ENCODE measurements at regions not wholly inside any gene's neighbourhood (a gene's known extent, or its start where the extent isn't known, plus 50 kb on each side); places are given as distances from the start of the nearest gene placed in this dataset.

DNA sequence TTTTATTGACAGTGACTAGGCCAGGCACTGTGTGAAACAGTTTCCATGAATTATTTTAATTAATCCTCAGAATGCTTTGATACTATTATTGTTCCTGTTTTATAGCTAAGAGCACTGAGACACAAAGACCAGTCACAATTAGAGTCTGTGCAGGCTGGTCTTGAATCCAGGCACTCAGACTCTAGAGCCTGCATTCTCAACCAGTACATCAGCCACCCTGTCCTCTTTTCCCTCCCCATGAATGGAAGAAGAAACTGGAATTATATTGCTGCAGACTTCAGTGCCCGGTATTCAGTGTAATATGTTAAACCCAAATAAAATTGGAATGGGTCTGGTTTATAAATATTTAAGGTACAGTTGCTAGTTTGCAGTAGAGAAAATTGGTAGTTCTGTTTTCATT is 303.0 kb upstream of the RGS6 start:
- ATAC-seq, result no peak
- no peak for FAIRE-seq

DNA sequence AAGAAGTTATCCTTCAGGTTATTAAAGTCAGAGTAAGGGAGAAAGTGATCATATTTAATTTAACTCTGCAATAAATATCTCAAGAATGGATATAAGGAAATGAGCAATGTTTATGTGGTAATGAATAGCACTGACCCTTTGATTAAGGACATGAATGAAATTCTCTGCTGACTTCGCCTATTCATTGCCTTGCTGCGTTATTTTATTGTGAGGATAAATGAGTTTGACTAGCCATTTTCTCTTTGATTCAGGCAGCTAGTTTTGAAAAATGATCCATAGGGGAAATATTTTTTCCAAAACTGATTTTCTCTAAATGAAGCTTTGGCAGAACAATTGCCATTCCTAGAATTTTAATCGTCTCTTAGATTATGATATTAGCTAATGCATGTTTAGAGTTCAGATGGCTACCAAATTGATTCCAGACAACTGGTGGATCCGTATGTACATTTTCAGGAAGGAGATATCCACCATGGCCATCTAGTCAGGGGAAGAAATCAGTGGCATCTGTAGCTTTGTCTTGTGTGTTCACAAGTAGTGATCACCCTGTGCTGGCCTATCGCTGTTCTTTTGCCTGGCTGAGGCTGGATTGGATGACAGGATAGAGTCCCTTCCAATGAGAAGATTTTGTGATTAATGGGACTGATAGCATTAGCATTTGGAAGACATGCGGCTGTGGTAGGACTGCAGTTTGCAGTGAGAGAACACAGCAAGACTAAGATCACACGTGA is 302.3 kb upstream of the RGS6 start:
- Histone ChIP-seq H3K79me2 (ENCODE audit: control insufficient read depth, insufficient read depth, low read length) (no peaks in the 10 kb centered on the region), H3K27ac (ENCODE audit: extremely low read depth, low read depth, low read length) (no peak overlapping the region), H3K4me1 (replicated peaks in 1 of 2; ENCODE audit: control insufficient read depth in 2 of 2, insufficient read depth in 2 of 2, low read length in 2 of 2) (no peaks in the 10 kb centered on the region), H2AFZ (ENCODE audit: low read depth, low read length) (no peak overlapping the region), H3K4me2 (ENCODE audit: insufficient read depth, low read length) (no peak overlapping the region), H3K27me3 (ENCODE audit: control insufficient read depth in 2 of 2, insufficient read depth in 2 of 2, low read length in 2 of 2) (no peaks in the 10 kb centered on the region), H3K4me3 (no peak overlapping the region), H4K20me1 (replicated peaks; ENCODE audit: control insufficient read depth, insufficient read depth, low read length) (no peaks in the 10 kb centered on the region), H3K36me3 (ENCODE audit: control insufficient read depth, insufficient read depth, low read length) (no peaks in the 10 kb centered on the region), H3K9me1 (ENCODE audit: control insufficient read depth, insufficient read depth, low read length) (no peaks in the 10 kb centered on the region), H3K9me3 (replicated peaks; ENCODE audit: control insufficient read depth, insufficient read depth, low read depth, low read length) (no peaks in the 10 kb centered on the region), H3K9ac (ENCODE audit: insufficient read depth in 1 of 2, low read depth in 2 of 2, low read length in 2 of 2) (no peak overlapping the region)
- TF ChIP-seq, protein P1, sequence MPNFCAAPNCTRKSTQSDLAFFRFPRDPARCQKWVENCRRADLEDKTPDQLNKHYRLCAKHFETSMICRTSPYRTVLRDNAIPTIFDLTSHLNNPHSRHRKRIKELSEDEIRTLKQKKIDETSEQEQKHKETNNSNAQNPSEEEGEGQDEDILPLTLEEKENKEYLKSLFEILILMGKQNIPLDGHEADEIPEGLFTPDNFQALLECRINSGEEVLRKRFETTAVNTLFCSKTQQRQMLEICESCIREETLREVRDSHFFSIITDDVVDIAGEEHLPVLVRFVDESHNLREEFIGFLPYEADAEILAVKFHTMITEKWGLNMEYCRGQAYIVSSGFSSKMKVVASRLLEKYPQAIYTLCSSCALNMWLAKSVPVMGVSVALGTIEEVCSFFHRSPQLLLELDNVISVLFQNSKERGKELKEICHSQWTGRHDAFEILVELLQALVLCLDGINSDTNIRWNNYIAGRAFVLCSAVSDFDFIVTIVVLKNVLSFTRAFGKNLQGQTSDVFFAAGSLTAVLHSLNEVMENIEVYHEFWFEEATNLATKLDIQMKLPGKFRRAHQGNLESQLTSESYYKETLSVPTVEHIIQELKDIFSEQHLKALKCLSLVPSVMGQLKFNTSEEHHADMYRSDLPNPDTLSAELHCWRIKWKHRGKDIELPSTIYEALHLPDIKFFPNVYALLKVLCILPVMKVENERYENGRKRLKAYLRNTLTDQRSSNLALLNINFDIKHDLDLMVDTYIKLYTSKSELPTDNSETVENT (CRISPR knock-in tag; IDR thresholded peaks at IDR 0.05), result no peak
- TF ChIP-seq FOXK2 (conservative IDR thresholded peaks at IDR 0.05 in 1 of 2, IDR thresholded peaks at IDR 0.05 in 1 of 2; ENCODE audit: low read depth in 2 of 2) (no peak), CBFB (CRISPR knock-in tag; IDR thresholded peaks at IDR 0.05) (no peak), HNRNPK (IDR thresholded peaks at IDR 0.05; ENCODE audit: low read depth, low read length, poor library complexity, severe bottlenecking) (no peak), FOS (IDR thresholded peaks at IDR 0.05; ENCODE audit: extremely low read depth, insufficient read length) (no peak)
- no TSS peak for BruUV-seq (replicated peaks)
- intact Hi-C loops (cut with micrococcal nuclease), result no loop called here
- ChIA-PET CTCF (ENCODE audit: low intra/inter-chr PET ratio) (no interaction called here), POLR2A (no interaction called here)
- no peak for DNase-seq (ENCODE audit: extremely low read depth in 1 of 4, low spot score in 3 of 4)
- no peak for ATAC-seq
- in situ Hi-C loops (cut with MboI), result no loop called here
- no peak for FAIRE-seq
- 84% methylated on average over 7 of the region's 7 CpGs for WGBS (ENCODE audit: insufficient coverage, low coverage, missing lambda C conversion rate)

More for the DNA sequence above, 303.0 kb upstream of the RGS6 start:
- H4K20me1 ChIP-seq (replicated peaks; ENCODE audit: control insufficient read depth, insufficient read depth, low read length), result no peaks in the 10 kb centered on the region
- ChIA-PET CTCF (ENCODE audit: low intra/inter-chr PET ratio) (no interaction called here), POLR2A (no interaction called here)
- H3K4me1 ChIP-seq (replicated peaks in 1 of 2; ENCODE audit: control insufficient read depth in 2 of 2, insufficient read depth in 2 of 2, low read length in 2 of 2), result no peaks in the 10 kb centered on the region
- intact Hi-C loops (cut with micrococcal nuclease), result no loop called here
- H3K9me1 ChIP-seq (ENCODE audit: control insufficient read depth, insufficient read depth, low read length), result no peaks in the 10 kb centered on the region
- H3K9me3 ChIP-seq (replicated peaks; ENCODE audit: control insufficient read depth, insufficient read depth, low read depth, low read length), result no peaks in the 10 kb centered on the region
- WGBS (ENCODE audit: insufficient coverage, low coverage, missing lambda C conversion rate), result 60% methylated on average over 1 of the region's 1 CpG
- H3K4me3 ChIP-seq, result no peak overlapping the region
- no peaks in the 10 kb centered on the region for H3K79me2 ChIP-seq (ENCODE audit: control insufficient read depth, insufficient read depth, low read length)
- H3K27ac ChIP-seq (ENCODE audit: extremely low read depth, low read depth, low read length), result no peak overlapping the region
- in situ Hi-C loops (cut with MboI), result no loop called here
- BruUV-seq (replicated peaks), result no TSS peak
- no peaks in the 10 kb centered on the region for H3K27me3 ChIP-seq (ENCODE audit: control insufficient read depth in 2 of 2, insufficient read depth in 2 of 2, low read length in 2 of 2)
- no peak overlapping the region for H3K9ac ChIP-seq (ENCODE audit: insufficient read depth in 1 of 2, low read depth in 2 of 2, low read length in 2 of 2)
- H3K4me2 ChIP-seq (ENCODE audit: insufficient read depth, low read length), result no peak overlapping the region
- no peak overlapping the region for H2AFZ ChIP-seq (ENCODE audit: low read depth, low read length)
- no peaks in the 10 kb centered on the region for H3K36me3 ChIP-seq (ENCODE audit: control insufficient read depth, insufficient read depth, low read length)
- no peak for DNase-seq (ENCODE audit: extremely low read depth in 1 of 4, low spot score in 3 of 4)
- TF ChIP-seq POLR3G (IDR thresholded peaks at IDR 0.05; ENCODE audit: extremely low read depth, insufficient read length, insufficient replicate concordance) (no peak), MTA2 (IDR thresholded peaks at IDR 0.05; ENCODE audit: low read depth) (no peak), GABPA (tag; conservative IDR thresholded peaks at IDR 0.05; ENCODE audit: low read depth) (no peak), MTF1 (CRISPR knock-in tag; IDR thresholded peaks at IDR 0.05; ENCODE audit: borderline replicate concordance) (no peak), ZC3H8 (IDR thresholded peaks at IDR 0.05) (no peak), TEAD1 (CRISPR knock-in tag; IDR thresholded peaks at IDR 0.05) (no peak), NCOA1 (IDR thresholded peaks at IDR 0.05; ENCODE audit: low read depth) (no peak)

Measured in K562 (cell line).